Peyer's patch (tissue), 4 donors: ENCODE measurements at regions not wholly inside any gene's neighbourhood (a gene's known extent, or its start where the extent isn't known, plus 50 kb on each side); places are given as distances from the start of the nearest gene placed in this dataset.

Source experiments
- DNase-seq, 3 donors: peaks; one replicate each; pipeline ENCODE4 v3.0.0-alpha.2; 2017 to 2019
- H3K27ac ChIP-seq, 4 donors: fragments of 200-600 bp; sonication (generic); one replicate each; pipeline ENCODE4 v1.5.1; 2016 to 2019
- H3K27me3 ChIP-seq, 2 donors: fragments of 200-600 bp; sonication (generic); one replicate each; pipeline ENCODE4 v1.5.1; 2019
- H3K36me3 ChIP-seq, 3 donors: fragments of 200-600 bp; sonication (generic); one replicate each; pipeline ENCODE4 v1.5.1; 2016 to 2019
- H3K4me1 ChIP-seq, 4 donors: fragments of 200-600 bp; sonication (generic); one replicate each; pipeline ENCODE4 v1.5.1; 2016 to 2019
- H3K4me3 ChIP-seq, 4 donors: fragments of 200-600 bp; sonication (generic); 1 replicate in 3 of 4; 2 replicates in 1 of 4; pipeline ENCODE4 v1.5.1; 2016 to 2019; ENCODE audit warnings: mild to moderate bottlenecking in 1 of 4
- H3K9me3 ChIP-seq, 4 donors: fragments of 200-600 bp; sonication (generic); one replicate each; pipeline ENCODE4 v1.5.1; 2016 to 2019; ENCODE audit warnings: mild to moderate bottlenecking in 1 of 4
- POLR2A ChIP-seq, 2 donors: fragments of 450-650 bp; IDR thresholded peaks; one replicate each; pipeline ENCODE4 v1.5.1; 2017; ENCODE audit warnings: antibody characterized with exemption in 2 of 2, mild to moderate bottlenecking in 2 of 2, moderate library complexity in 2 of 2
- TF ChIP-seq, protein P1 (sequence below), 6 experiments: fragments of 450-650 bp in 4 of 6; fragments of 200-600 bp in 2 of 6; sonication (generic) in 1 of 6; IDR thresholded peaks; one replicate each; pipeline ENCODE4 v1.5.1; 2017 to 2019; ENCODE audit warnings: antibody characterized with exemption in 6 of 6, mild to moderate bottlenecking in 3 of 6, moderate library complexity in 1 of 6

GRCh38 chr7:156069891-156070290 is 257.6 kb upstream of the SHH start:
- DNase-seq: no peak
- no peaks in the 10 kb centered on the region for H3K4me1 ChIP-seq
- no peak overlapping the region for H3K27ac ChIP-seq
- H3K4me3 ChIP-seq: no peak overlapping the region
- TF ChIP-seq, protein P1, sequence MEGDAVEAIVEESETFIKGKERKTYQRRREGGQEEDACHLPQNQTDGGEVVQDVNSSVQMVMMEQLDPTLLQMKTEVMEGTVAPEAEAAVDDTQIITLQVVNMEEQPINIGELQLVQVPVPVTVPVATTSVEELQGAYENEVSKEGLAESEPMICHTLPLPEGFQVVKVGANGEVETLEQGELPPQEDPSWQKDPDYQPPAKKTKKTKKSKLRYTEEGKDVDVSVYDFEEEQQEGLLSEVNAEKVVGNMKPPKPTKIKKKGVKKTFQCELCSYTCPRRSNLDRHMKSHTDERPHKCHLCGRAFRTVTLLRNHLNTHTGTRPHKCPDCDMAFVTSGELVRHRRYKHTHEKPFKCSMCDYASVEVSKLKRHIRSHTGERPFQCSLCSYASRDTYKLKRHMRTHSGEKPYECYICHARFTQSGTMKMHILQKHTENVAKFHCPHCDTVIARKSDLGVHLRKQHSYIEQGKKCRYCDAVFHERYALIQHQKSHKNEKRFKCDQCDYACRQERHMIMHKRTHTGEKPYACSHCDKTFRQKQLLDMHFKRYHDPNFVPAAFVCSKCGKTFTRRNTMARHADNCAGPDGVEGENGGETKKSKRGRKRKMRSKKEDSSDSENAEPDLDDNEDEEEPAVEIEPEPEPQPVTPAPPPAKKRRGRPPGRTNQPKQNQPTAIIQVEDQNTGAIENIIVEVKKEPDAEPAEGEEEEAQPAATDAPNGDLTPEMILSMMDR (IDR thresholded peaks at IDR 0.05): no peak
- no peak for TF ChIP-seq POLR2A (IDR thresholded peaks at IDR 0.05)
- H3K36me3 ChIP-seq: no peaks in the 10 kb centered on the region
- no peaks in the 10 kb centered on the region for H3K27me3 ChIP-seq
- H3K9me3 ChIP-seq: no peaks in the 10 kb centered on the region

DNA sequence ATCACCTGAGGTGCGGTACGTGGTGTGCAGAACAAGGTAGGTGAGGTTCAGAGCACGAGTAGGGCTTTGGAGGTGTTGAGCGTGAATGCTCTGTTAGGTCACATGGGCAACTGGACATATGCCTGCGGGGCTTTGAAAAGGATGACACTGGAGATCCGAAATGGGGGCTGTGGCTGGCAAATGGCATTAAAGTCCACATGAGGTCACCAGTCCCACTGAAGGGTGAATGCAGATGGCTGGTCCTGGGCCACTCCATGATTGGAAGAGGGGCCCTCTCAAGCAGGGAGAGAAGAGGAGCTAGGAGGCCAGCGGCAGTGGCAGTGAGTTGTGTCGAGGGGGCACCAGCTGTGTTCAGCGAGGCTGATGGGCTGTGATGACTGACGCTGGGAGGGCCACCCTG is 254.9 kb upstream of the SHH start:
- Histone ChIP-seq H3K27me3 (no peaks in the 10 kb centered on the region), H3K4me1 (no peaks in the 10 kb centered on the region), H3K36me3 (no peaks in the 10 kb centered on the region), H3K27ac (no peak overlapping the region), H3K4me3 (no peak overlapping the region), H3K9me3 (no peaks in the 10 kb centered on the region)
- TF ChIP-seq, protein P1 (IDR thresholded peaks at IDR 0.05): no peak
- no peak for TF ChIP-seq POLR2A (IDR thresholded peaks at IDR 0.05)
- no peak for DNase-seq

- Histone ChIP-seq H3K36me3 (no peaks in the 10 kb centered on the region), H3K4me3 (no peak overlapping the region), H3K27ac (no peak overlapping the region), H3K4me1 (no peaks in the 10 kb centered on the region), H3K9me3 (no peaks in the 10 kb centered on the region), H3K27me3 (no peaks in the 10 kb centered on the region)
- no peak for DNase-seq
- TF ChIP-seq, protein P1 (IDR thresholded peaks at IDR 0.05): no peak
- TF ChIP-seq POLR2A (IDR thresholded peaks at IDR 0.05): no peak
Observed at GRCh38 chr7:156065400-156065799, 253.1 kb upstream of the SHH start.

DNA sequence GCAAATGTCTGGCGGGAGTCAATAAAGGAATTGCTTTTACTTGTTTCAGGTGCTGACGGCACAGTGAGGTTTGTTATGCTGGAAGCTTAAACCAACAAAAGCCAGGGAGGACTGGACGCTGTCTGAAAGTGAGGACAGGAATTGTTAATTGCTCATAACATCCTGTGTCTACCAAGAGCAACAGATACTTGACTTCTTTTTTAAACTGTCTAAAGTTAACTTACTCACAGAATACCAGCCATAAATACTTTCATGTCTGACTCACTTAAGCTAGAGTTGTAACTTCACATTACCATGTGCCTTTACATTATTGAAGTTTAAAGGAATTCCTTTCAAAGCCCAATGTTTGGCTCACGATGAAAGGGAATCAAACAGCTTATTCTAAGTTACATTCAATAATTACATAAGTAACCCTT is 252.7 kb upstream of the SHH start:
- DNase-seq: no peak
- no peaks in the 10 kb centered on the region for H3K27me3 ChIP-seq
- no peak overlapping the region for H3K27ac ChIP-seq
- H3K9me3 ChIP-seq: no peaks in the 10 kb centered on the region
- TF ChIP-seq POLR2A (IDR thresholded peaks at IDR 0.05): no peak
- TF ChIP-seq, protein P1 (IDR thresholded peaks at IDR 0.05): no peak
- no peak overlapping the region for H3K4me3 ChIP-seq
- no peaks in the 10 kb centered on the region for H3K36me3 ChIP-seq
- H3K4me1 ChIP-seq: no peaks in the 10 kb centered on the region

DNA sequence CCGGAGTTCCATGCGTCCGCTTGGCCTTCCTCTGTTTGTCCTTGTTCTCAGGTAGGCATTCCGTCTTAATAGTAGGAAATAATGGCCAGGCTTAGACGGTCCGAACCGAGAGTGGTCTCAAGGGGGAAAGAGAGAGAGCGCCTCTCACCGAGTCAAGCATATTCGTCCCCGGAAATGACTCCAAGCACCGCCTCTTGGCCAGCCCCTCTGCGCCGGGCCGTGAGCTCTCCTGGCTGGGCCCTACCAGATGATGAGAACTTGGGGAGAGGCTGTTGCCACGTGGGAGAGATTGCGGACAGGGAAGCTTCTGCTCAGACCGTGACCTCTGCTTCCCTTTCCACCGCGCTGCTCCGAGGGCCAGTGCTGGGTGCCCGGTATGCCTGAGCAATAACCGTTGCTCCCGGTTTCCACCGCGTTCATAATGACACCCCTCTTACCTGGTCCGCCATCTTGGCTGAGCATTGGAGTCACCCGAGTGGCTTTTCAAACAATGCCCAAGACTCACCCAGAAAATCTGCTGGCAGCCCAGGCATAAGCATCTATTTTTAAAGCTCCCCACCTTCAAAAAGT is 251.1 kb upstream of the SHH start:
- no peak for DNase-seq
- Histone ChIP-seq H3K27me3 (no peaks in the 10 kb centered on the region), H3K9me3 (no peaks in the 10 kb centered on the region), H3K4me1 (no peaks in the 10 kb centered on the region), H3K4me3 (no peak overlapping the region), H3K27ac (no peak overlapping the region), H3K36me3 (no peaks in the 10 kb centered on the region)
- TF ChIP-seq POLR2A (IDR thresholded peaks at IDR 0.05): no peak
- TF ChIP-seq, protein P1 (IDR thresholded peaks at IDR 0.05): no peak

- H3K36me3 ChIP-seq: no peaks in the 10 kb centered on the region
- no peak overlapping the region for H3K4me3 ChIP-seq
- H3K27ac ChIP-seq: no peak overlapping the region
- DNase-seq: no peak
- H3K4me1 ChIP-seq: no peaks in the 10 kb centered on the region
- H3K27me3 ChIP-seq: no peaks in the 10 kb centered on the region
- no peaks in the 10 kb centered on the region for H3K9me3 ChIP-seq
- no peak for TF ChIP-seq POLR2A (IDR thresholded peaks at IDR 0.05)
Observed at GRCh38 chr7:156062286-156062685, 250.0 kb upstream of the SHH start.
